ENCODE measurements at regions not wholly inside any gene's neighbourhood (a gene's known extent, or its start where the extent isn't known, plus 50 kb on each side); places are given as distances from the start of the nearest gene placed in this dataset.

- Histone ChIP-seq H3K79me2 (ENCODE audit: control insufficient read depth, insufficient read depth, low read length) (no peaks in the 10 kb centered on the region), H3K4me2 (replicated peaks; ENCODE audit: low read depth, low read length, poor library complexity, severe bottlenecking) (no peak overlapping the region), H3K4me3 (ENCODE audit: control extremely low read depth in 1 of 5, extremely low read depth in 1 of 5, insufficient read depth in 1 of 5, low read depth in 2 of 5, low read length in 4 of 5) (no peak overlapping the region), H2AFZ (ENCODE audit: insufficient read depth, low read depth, low read length, poor library complexity, severe bottlenecking) (no peak overlapping the region), H3K27me3 (replicated peaks in 1 of 4; ENCODE audit: control extremely low read depth in 1 of 4, control insufficient read depth in 3 of 4, insufficient read depth in 4 of 4, low read length in 3 of 4) (peaks cover 0 to 4% (median 0%) of the 10 kb centered on the region in 4 experiments), H4K20me1 (ENCODE audit: control insufficient read depth, insufficient read depth, low read length, poor library complexity, severe bottlenecking) (no peaks in the 10 kb centered on the region), H3K9ac (ENCODE audit: low read length) (no peak overlapping the region), H3K4me1 (ENCODE audit: control insufficient read depth in 2 of 2, insufficient read depth in 2 of 2, low read length in 2 of 2) (no peaks in the 10 kb centered on the region), H3K27ac (ENCODE audit: low read length in 2 of 2) (no peak overlapping the region), H3K9me3 (ENCODE audit: control extremely low read depth in 1 of 3, control insufficient read depth in 2 of 3, insufficient read depth in 1 of 3, low read length in 2 of 3) (no peaks in the 10 kb centered on the region), H3K36me3 (replicated peaks in 1 of 2; ENCODE audit: control extremely low read depth in 1 of 2, control insufficient read depth in 1 of 2, extremely low read depth in 1 of 2, insufficient read depth in 2 of 2, low read length in 1 of 2) (no peaks in the 10 kb centered on the region)
- ATAC-seq (ENCODE audit: low read depth) (no peak), DNase-seq (no peak)
- Mint-ChIP-seq H3K4me1 (no peaks in the 10 kb centered on the region), H3K9me3 (ENCODE audit: insufficient read depth) (no peaks in the 10 kb centered on the region), H3K27me3 (peaks cover 14% of the 10 kb centered on the region), H3K4me3 (no peak overlapping the region), H3K27ac (no peak overlapping the region)
- intact Hi-C loops (cut with micrococcal nuclease), result no loop called here
- WGBS (ENCODE audit: insufficient coverage), result 68% methylated on average over 19 of the region's 19 CpGs
- ChIA-PET CTCF (no interaction called here), POLR2A (no interaction called here)
- TF ChIP-seq EZH2 (IDR thresholded peaks at IDR 0.05; ENCODE audit: borderline replicate concordance, insufficient read depth, low read depth, low read length, poor library complexity, severe bottlenecking) (no peak), CTCF (IDR thresholded peaks at IDR 0.05) (no peak)
Measured at GRCh38 chr1:47578026-47578720, 140.3 kb downstream of the FOXD2 start.

- Histone ChIP-seq H3K27me3 (replicated peaks in 1 of 4; ENCODE audit: control extremely low read depth in 1 of 4, control insufficient read depth in 3 of 4, insufficient read depth in 4 of 4, low read length in 3 of 4) (peaks cover 0 to 4% (median 0%) of the 10 kb centered on the region in 4 experiments), H3K79me2 (ENCODE audit: control insufficient read depth, insufficient read depth, low read length) (no peaks in the 10 kb centered on the region), H3K27ac (ENCODE audit: low read length in 2 of 2) (no peak overlapping the region), H3K4me2 (replicated peaks; ENCODE audit: low read depth, low read length, poor library complexity, severe bottlenecking) (no peak overlapping the region), H3K4me1 (ENCODE audit: control insufficient read depth in 2 of 2, insufficient read depth in 2 of 2, low read length in 2 of 2) (no peaks in the 10 kb centered on the region), H3K9ac (ENCODE audit: low read length) (no peak overlapping the region), H2AFZ (ENCODE audit: insufficient read depth, low read depth, low read length, poor library complexity, severe bottlenecking) (no peak overlapping the region), H4K20me1 (ENCODE audit: control insufficient read depth, insufficient read depth, low read length, poor library complexity, severe bottlenecking) (no peaks in the 10 kb centered on the region), H3K9me3 (ENCODE audit: control extremely low read depth in 1 of 3, control insufficient read depth in 2 of 3, insufficient read depth in 1 of 3, low read length in 2 of 3) (no peaks in the 10 kb centered on the region), H3K36me3 (replicated peaks in 1 of 2; ENCODE audit: control extremely low read depth in 1 of 2, control insufficient read depth in 1 of 2, extremely low read depth in 1 of 2, insufficient read depth in 2 of 2, low read length in 1 of 2) (no peaks in the 10 kb centered on the region), H3K4me3 (ENCODE audit: control extremely low read depth in 1 of 5, extremely low read depth in 1 of 5, insufficient read depth in 1 of 5, low read depth in 2 of 5, low read length in 4 of 5) (no peak overlapping the region)
- H3K9me3 Mint-ChIP-seq (ENCODE audit: insufficient read depth), result no peaks in the 10 kb centered on the region
- no peak for ATAC-seq (ENCODE audit: low read depth)
- WGBS (ENCODE audit: insufficient coverage), result 73% methylated on average over 7 of the region's 10 CpGs
- TF ChIP-seq CTCF (IDR thresholded peaks at IDR 0.05) (no peak), EZH2 (IDR thresholded peaks at IDR 0.05; ENCODE audit: borderline replicate concordance, insufficient read depth, low read depth, low read length, poor library complexity, severe bottlenecking) (no peak)
- CTCF ChIA-PET, result no interaction called here
- H3K4me1 Mint-ChIP-seq, result no peaks in the 10 kb centered on the region
- H3K4me3 Mint-ChIP-seq, result no peak overlapping the region
- POLR2A ChIA-PET, result no interaction called here
- H3K27me3 Mint-ChIP-seq, result peaks cover 13% of the 10 kb centered on the region
- intact Hi-C loops (cut with micrococcal nuclease), result no loop called here
- DNase-seq, result no peak
- no peak overlapping the region for H3K27ac Mint-ChIP-seq
Measured at GRCh38 chr1:47578721-47579419, 141.0 kb downstream of the FOXD2 start.

Measured in B cell (primary cell).